ENCODE measurements at regions not wholly inside any gene's neighbourhood (a gene's known extent, or its start where the extent isn't known, plus 50 kb on each side); places are given as distances from the start of the nearest gene placed in this dataset.

DNA sequence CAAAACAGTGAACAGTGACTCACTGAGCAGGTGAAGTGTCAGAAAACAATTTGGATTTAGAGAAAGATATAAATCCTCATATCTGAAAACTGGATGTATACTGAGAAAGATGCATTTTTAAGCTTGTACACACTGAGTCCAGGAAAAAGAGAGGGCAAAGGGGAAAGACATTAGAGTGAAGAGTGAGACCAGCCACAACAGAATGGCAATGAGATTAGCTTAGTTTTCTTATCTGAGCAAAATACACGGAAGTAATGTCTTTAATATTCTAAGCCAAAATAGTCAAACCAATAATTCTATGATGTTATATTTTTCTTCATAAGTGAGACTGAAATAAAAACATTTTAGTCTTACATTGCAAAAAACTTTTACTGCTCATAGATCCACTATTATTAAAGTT, 236.0 kb downstream of the SLITRK5 start:
- no peak overlapping the region for H3K4me3 ChIP-seq (ENCODE audit: insufficient read depth, low read length, poor library complexity, severe bottlenecking)
- TF ChIP-seq EZH2phosphoT487 (conservative IDR thresholded peaks at IDR 0.05; ENCODE audit: low read length) (no peak), CTCF (IDR thresholded peaks at IDR 0.05; ENCODE audit: insufficient read depth, low read length, poor library complexity, severe bottlenecking) (no peak)
- no peak overlapping the region for H2AFZ ChIP-seq (ENCODE audit: low read depth, low read length, severe bottlenecking)
- H3F3A ChIP-seq (ENCODE audit: insufficient read depth) = no peaks in the 10 kb centered on the region
- H3K79me2 ChIP-seq (ENCODE audit: insufficient read depth, low read length) = no peaks in the 10 kb centered on the region
- no peak overlapping the region for H3K9ac ChIP-seq (ENCODE audit: low read length)
- H3K27me3 ChIP-seq (ENCODE audit: low read length) = no peaks in the 10 kb centered on the region
- no peaks in the 10 kb centered on the region for H4K20me1 ChIP-seq (ENCODE audit: low read depth, low read length)
- H3K4me2 ChIP-seq (ENCODE audit: low read depth, low read length, poor library complexity, severe bottlenecking) = no peak overlapping the region
- H3K27ac ChIP-seq (ENCODE audit: low read depth, low read length) = no peak overlapping the region
- no peaks in the 10 kb centered on the region; the same call in 1 of the 2 replicates for H3K9me2 ChIP-seq (replicated peaks; ENCODE audit: insufficient read depth, low read length)
- H3K9me3 ChIP-seq (ENCODE audit: insufficient read depth, low read length) = no peaks in the 10 kb centered on the region
- H3K36me3 ChIP-seq (ENCODE audit: low read length) = no peaks in the 10 kb centered on the region

DNA sequence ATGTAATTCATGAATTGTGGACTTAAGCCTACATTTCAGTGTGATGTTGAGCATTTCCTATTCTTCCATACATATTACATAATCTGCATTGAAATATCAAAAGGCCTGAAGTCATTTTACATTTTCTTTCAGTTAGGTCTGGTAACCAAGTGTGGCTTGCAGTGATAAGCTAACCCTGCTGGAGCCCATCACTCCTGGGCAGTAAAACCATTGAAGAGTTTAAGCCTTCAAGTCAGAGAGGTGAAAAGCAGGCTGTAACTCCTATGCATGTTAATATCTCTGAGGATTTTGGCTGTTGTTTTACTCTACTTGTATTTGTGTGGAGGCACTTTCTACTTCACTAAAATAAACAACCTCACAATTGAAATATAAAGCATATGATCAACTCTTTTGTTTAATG, 248.8 kb downstream of the SLITRK5 start:
- Histone ChIP-seq H3K79me2 (ENCODE audit: insufficient read depth, low read length) (no peaks in the 10 kb centered on the region), H3F3A (ENCODE audit: insufficient read depth) (no peaks in the 10 kb centered on the region), H3K36me3 (ENCODE audit: low read length) (no peaks in the 10 kb centered on the region), H3K9me2 (replicated peaks; ENCODE audit: insufficient read depth, low read length) (no peaks in the 10 kb centered on the region), H3K4me3 (ENCODE audit: insufficient read depth, low read length, poor library complexity, severe bottlenecking) (no peak overlapping the region), H3K27ac (ENCODE audit: low read depth, low read length) (no peak overlapping the region), H3K9me3 (ENCODE audit: insufficient read depth, low read length) (no peaks in the 10 kb centered on the region), H2AFZ (ENCODE audit: low read depth, low read length, severe bottlenecking) (no peak overlapping the region), H3K9ac (ENCODE audit: low read length) (no peak overlapping the region), H4K20me1 (ENCODE audit: low read depth, low read length) (no peaks in the 10 kb centered on the region), H3K4me2 (ENCODE audit: low read depth, low read length, poor library complexity, severe bottlenecking) (no peak overlapping the region), H3K27me3 (ENCODE audit: low read length) (no peaks in the 10 kb centered on the region)
- TF ChIP-seq EZH2phosphoT487 (conservative IDR thresholded peaks at IDR 0.05; ENCODE audit: low read length) = no peak
- TF ChIP-seq CTCF (IDR thresholded peaks at IDR 0.05; ENCODE audit: insufficient read depth, low read length, poor library complexity, severe bottlenecking) = no peak

DNA sequence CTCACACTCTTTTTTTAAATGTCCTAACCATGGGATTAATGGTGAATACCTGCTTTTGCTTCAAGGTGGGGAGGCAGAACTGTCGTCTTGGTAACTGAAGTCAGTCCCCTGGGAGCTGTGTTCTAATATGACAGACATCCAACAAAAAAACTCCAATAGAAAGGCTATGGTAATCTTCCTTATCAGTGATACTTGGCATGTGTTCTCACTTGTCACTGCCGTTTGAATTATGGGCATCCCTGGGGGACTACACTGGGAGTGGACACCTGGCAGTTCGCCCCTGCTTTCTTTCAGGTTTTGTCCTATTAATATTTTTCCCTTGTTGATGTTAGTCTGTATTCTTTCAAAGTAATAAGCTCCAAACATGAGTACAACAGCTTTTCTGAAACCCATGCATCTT, 252.6 kb downstream of the SLITRK5 start:
- TF ChIP-seq EZH2phosphoT487 (conservative IDR thresholded peaks at IDR 0.05; ENCODE audit: low read length) (no peak), CTCF (IDR thresholded peaks at IDR 0.05; ENCODE audit: insufficient read depth, low read length, poor library complexity, severe bottlenecking) (no peak)
- no peak overlapping the region for H3K27ac ChIP-seq (ENCODE audit: low read depth, low read length)
- no peak overlapping the region for H2AFZ ChIP-seq (ENCODE audit: low read depth, low read length, severe bottlenecking)
- no peak overlapping the region for H3K9ac ChIP-seq (ENCODE audit: low read length)
- H3K27me3 ChIP-seq (ENCODE audit: low read length) = no peaks in the 10 kb centered on the region
- H3F3A ChIP-seq (ENCODE audit: insufficient read depth) = no peaks in the 10 kb centered on the region
- no peak overlapping the region for H3K4me3 ChIP-seq (ENCODE audit: insufficient read depth, low read length, poor library complexity, severe bottlenecking)
- H3K4me2 ChIP-seq (ENCODE audit: low read depth, low read length, poor library complexity, severe bottlenecking) = no peak overlapping the region
- H3K36me3 ChIP-seq (ENCODE audit: low read length) = no peaks in the 10 kb centered on the region
- no peaks in the 10 kb centered on the region for H3K9me3 ChIP-seq (ENCODE audit: insufficient read depth, low read length)
- H3K9me2 ChIP-seq (replicated peaks; ENCODE audit: insufficient read depth, low read length) = no peaks in the 10 kb centered on the region
- no peaks in the 10 kb centered on the region for H3K79me2 ChIP-seq (ENCODE audit: insufficient read depth, low read length)
- no peaks in the 10 kb centered on the region for H4K20me1 ChIP-seq (ENCODE audit: low read depth, low read length)

DNA sequence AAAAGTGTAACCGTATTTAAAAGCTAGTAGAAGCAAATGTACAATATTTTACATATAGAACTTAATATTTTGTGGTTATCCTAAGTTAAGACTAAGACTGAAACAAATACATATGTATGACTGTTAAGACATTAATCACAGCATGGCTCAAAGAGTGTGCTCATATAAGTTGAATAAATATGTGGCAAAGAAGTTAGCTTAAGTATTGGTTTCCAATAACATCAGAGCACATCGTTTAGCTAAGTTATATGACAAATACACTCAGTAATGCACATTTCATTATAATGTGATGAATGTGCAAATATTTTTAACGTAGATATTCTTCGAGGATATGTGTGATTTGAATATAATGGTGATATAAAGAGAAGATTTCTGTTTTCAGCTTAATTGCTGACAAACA, 253.8 kb downstream of the SLITRK5 start:
- H3K4me3 ChIP-seq (ENCODE audit: insufficient read depth, low read length, poor library complexity, severe bottlenecking) = no peak overlapping the region
- no peaks in the 10 kb centered on the region for H4K20me1 ChIP-seq (ENCODE audit: low read depth, low read length)
- H3K9ac ChIP-seq (ENCODE audit: low read length) = no peak overlapping the region
- no peak overlapping the region for H3K27ac ChIP-seq (ENCODE audit: low read depth, low read length)
- H3K9me2 ChIP-seq (replicated peaks; ENCODE audit: insufficient read depth, low read length) = no peaks in the 10 kb centered on the region
- H3K27me3 ChIP-seq (ENCODE audit: low read length) = no peaks in the 10 kb centered on the region
- H3F3A ChIP-seq (ENCODE audit: insufficient read depth) = no peaks in the 10 kb centered on the region
- H2AFZ ChIP-seq (ENCODE audit: low read depth, low read length, severe bottlenecking) = no peak overlapping the region
- TF ChIP-seq EZH2phosphoT487 (conservative IDR thresholded peaks at IDR 0.05; ENCODE audit: low read length) (no peak), CTCF (IDR thresholded peaks at IDR 0.05; ENCODE audit: insufficient read depth, low read length, poor library complexity, severe bottlenecking) (no peak)
- H3K4me2 ChIP-seq (ENCODE audit: low read depth, low read length, poor library complexity, severe bottlenecking) = no peak overlapping the region
- no peaks in the 10 kb centered on the region for H3K79me2 ChIP-seq (ENCODE audit: insufficient read depth, low read length)
- no peaks in the 10 kb centered on the region for H3K9me3 ChIP-seq (ENCODE audit: insufficient read depth, low read length)
- H3K36me3 ChIP-seq (ENCODE audit: low read length) = no peaks in the 10 kb centered on the region
